ENCODE measurements at regions not wholly inside any gene's neighbourhood (a gene's known extent, or its start where the extent isn't known, plus 50 kb on each side); places are given as distances from the start of the nearest gene placed in this dataset.
A peak's percentile ranks its signal among the peaks of the same experiment; 100 is the strongest.

DNA sequence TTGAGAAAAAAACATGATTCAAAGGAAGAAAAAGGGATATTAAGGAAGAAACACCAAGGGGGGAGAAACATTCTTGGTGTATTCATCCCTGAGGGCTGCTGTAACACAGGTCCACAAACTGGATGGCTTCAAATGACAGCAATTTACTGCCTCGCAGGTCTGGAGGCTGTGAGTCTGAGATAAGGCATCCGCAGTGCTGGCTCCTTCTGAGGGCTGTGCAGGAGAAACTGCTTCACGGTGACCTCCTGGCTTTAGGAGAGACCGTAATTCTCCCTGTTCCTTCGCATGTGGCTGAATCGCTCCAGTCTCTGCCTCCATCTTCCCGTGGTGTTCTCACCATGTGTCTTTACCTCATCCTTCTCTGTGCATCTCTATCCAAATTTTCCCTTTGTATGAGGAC is 490.7 kb downstream of the EIPR1 start:
- no peak overlapping the region for H3K4me2 ChIP-seq (ENCODE audit: low read length)
- no peak overlapping the region for H3K4me3 ChIP-seq (ENCODE audit: low read length)
- H2AFZ ChIP-seq (ENCODE audit: low read depth, low read length): no peak overlapping the region
- no peaks in the 10 kb centered on the region for H3K4me1 ChIP-seq (ENCODE audit: low read length)
- no peak overlapping the region for H3K9ac ChIP-seq (ENCODE audit: low read length)
- H4K20me1 ChIP-seq (ENCODE audit: insufficient read depth, low read length): no peaks in the 10 kb centered on the region
- H3K27ac ChIP-seq (ENCODE audit: low read length): no peak overlapping the region
- no peaks in the 10 kb centered on the region for H3K36me3 ChIP-seq (replicated peaks; ENCODE audit: low read depth, low read length)
- 0 out of 2 replicates have a peak, but pooled peaks cover 7% of the 10 kb centered on the region for H3K27me3 ChIP-seq (ENCODE audit: low read depth, low read length)
- H3K79me2 ChIP-seq (ENCODE audit: low read length): no peaks in the 10 kb centered on the region
- TF ChIP-seq EZH2phosphoT487 (IDR thresholded peaks at IDR 0.05; ENCODE audit: low read depth) (no peak), CTCF (IDR thresholded peaks at IDR 0.05; ENCODE audit: low read depth, low read length) (no peak)
- H3K9me3 ChIP-seq (ENCODE audit: insufficient read depth, low read length): no peaks in the 10 kb centered on the region

DNA sequence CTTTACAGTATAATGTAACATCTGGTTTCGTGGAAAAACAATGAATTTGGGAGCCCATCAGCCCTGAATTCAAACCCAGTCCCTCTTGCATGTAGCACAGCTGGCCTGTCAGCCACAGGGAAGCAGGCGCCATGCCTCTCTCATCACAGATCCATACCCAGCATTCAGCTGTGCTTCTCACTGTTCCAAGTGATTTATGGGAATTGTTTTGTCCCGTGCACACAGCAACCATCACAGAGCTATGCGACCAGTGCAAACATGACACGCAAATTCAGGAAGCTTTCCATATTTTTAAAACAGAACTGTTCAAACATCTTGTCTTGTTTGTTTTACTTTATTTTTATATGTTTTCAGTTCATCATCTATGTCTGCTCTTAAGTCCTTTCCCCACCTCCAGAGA is 496.1 kb downstream of the EIPR1 start:
- no peaks in the 10 kb centered on the region for H3K9me3 ChIP-seq (ENCODE audit: insufficient read depth, low read length)
- peaks cover 10% of the 10 kb centered on the region for H3K4me1 ChIP-seq (ENCODE audit: low read length)
- H3K36me3 ChIP-seq (replicated peaks; ENCODE audit: low read depth, low read length): no peaks in the 10 kb centered on the region
- H3K27ac ChIP-seq (ENCODE audit: low read length): no peak overlapping the region
- H3K27me3 ChIP-seq (ENCODE audit: low read depth, low read length): 0 out of 2 replicates have a peak, but pooled peaks cover under 1% of the 10 kb centered on the region
- TF ChIP-seq EZH2phosphoT487 (IDR thresholded peaks at IDR 0.05; ENCODE audit: low read depth) (no peak), CTCF (IDR thresholded peaks at IDR 0.05; ENCODE audit: low read depth, low read length) (no peak)
- no peak overlapping the region for H3K9ac ChIP-seq (ENCODE audit: low read length)
- no peak overlapping the region for H3K4me2 ChIP-seq (ENCODE audit: low read length)
- no peaks in the 10 kb centered on the region for H4K20me1 ChIP-seq (ENCODE audit: insufficient read depth, low read length)
- H3K79me2 ChIP-seq (ENCODE audit: low read length): no peaks in the 10 kb centered on the region
- H3K4me3 ChIP-seq (ENCODE audit: low read length): no peak overlapping the region
- no peak overlapping the region for H2AFZ ChIP-seq (ENCODE audit: low read depth, low read length)

DNA sequence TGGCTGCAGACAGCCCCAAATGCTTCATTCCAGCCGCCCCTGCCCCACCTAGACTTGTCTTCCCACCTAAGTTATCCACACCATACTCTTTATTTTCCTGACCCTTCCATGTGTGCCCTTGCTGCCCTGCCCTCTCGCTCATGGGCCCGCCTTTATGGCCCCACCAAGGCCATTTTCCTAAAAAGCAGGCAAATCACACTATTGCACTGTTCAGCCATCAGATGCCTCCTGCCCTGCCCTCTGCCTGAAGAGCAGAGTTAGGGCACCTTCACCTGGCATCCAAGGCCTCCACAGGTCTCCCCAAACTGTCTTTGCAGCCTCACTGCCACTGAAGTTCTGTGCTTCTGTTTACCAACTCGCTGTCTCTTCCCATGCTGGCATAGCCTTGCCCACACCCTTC is 496.7 kb downstream of the EIPR1 start:
- no peak overlapping the region for H3K4me2 ChIP-seq (ENCODE audit: low read length)

GRCh38 chr2:2879781-2880180 is 497.8 kb downstream of the EIPR1 start:
- TF ChIP-seq EZH2phosphoT487 (IDR thresholded peaks at IDR 0.05; ENCODE audit: low read depth) (no peak), CTCF (IDR thresholded peaks at IDR 0.05; ENCODE audit: low read depth, low read length) (no peak)
- Histone ChIP-seq H3K27ac (ENCODE audit: low read length) (no peak overlapping the region), H3K9ac (ENCODE audit: low read length) (no peak overlapping the region), H3K4me1 (ENCODE audit: low read length) (peaks cover 10% of the 10 kb centered on the region), H3K27me3 (ENCODE audit: low read depth, low read length) (no peaks in the 10 kb centered on the region), H3K9me3 (ENCODE audit: insufficient read depth, low read length) (no peaks in the 10 kb centered on the region), H3K4me2 (ENCODE audit: low read length) (peak overlapping the region; percentile 41), H4K20me1 (ENCODE audit: insufficient read depth, low read length) (no peaks in the 10 kb centered on the region), H3K79me2 (ENCODE audit: low read length) (no peaks in the 10 kb centered on the region), H3K4me3 (ENCODE audit: low read length) (no peak overlapping the region), H2AFZ (ENCODE audit: low read depth, low read length) (no peak overlapping the region), H3K36me3 (replicated peaks; ENCODE audit: low read depth, low read length) (no peaks in the 10 kb centered on the region)

More for the DNA sequence above, 496.7 kb downstream of the EIPR1 start:
- no peaks in the 10 kb centered on the region for H3K79me2 ChIP-seq (ENCODE audit: low read length)
- TF ChIP-seq CTCF (IDR thresholded peaks at IDR 0.05; ENCODE audit: low read depth, low read length) (no peak), EZH2phosphoT487 (IDR thresholded peaks at IDR 0.05; ENCODE audit: low read depth) (no peak)
- no peaks in the 10 kb centered on the region for H3K27me3 ChIP-seq (ENCODE audit: low read depth, low read length)
- H3K4me3 ChIP-seq (ENCODE audit: low read length): no peak overlapping the region
- no peaks in the 10 kb centered on the region for H3K9me3 ChIP-seq (ENCODE audit: insufficient read depth, low read length)
- H3K36me3 ChIP-seq (replicated peaks; ENCODE audit: low read depth, low read length): no peaks in the 10 kb centered on the region
- peaks cover 10% of the 10 kb centered on the region for H3K4me1 ChIP-seq (ENCODE audit: low read length)
- no peak overlapping the region for H3K9ac ChIP-seq (ENCODE audit: low read length)
- H2AFZ ChIP-seq (ENCODE audit: low read depth, low read length): no peak overlapping the region
- no peak overlapping the region for H3K27ac ChIP-seq (ENCODE audit: low read length)
- no peaks in the 10 kb centered on the region for H4K20me1 ChIP-seq (ENCODE audit: insufficient read depth, low read length)
